ENCODE measurements at regions not wholly inside any gene's neighbourhood (a gene's known extent, or its start where the extent isn't known, plus 50 kb on each side); places are given as distances from the start of the nearest gene placed in this dataset.

- ATAC-seq (peak; percentile 44), FAIRE-seq (no peak), DNase-seq (ENCODE audit: low spot score) (peak; percentile 21)
- no TSS peak for BruUV-seq (replicated peaks)
- ChIA-PET POLR2A (no interaction called here), CTCF (ENCODE audit: low intra/inter-chr PET ratio, low total read pairs) (no interaction called here)
- no peak overlapping the region for H3K9ac ChIP-seq (ENCODE audit: insufficient read depth, low read depth, low read length)
- in situ Hi-C loops (cut with HindIII; ENCODE audit: extremely low pct_ligation_motif_present, low pct_unique_long_range_greater_than_20kb) = no loop called here
- H3K36me3 ChIP-seq (replicated peaks in 1 of 2; ENCODE audit: control insufficient read depth in 1 of 2, insufficient read depth in 2 of 2, low read length in 2 of 2) = no peaks in the 10 kb centered on the region
- H4K20me1 ChIP-seq (ENCODE audit: insufficient read depth, low read length) = no peaks in the 10 kb centered on the region
- no peak overlapping the region for H3K27ac ChIP-seq (ENCODE audit: extremely low read length, insufficient read depth, low read length)
- H3K27me3 ChIP-seq (ENCODE audit: control insufficient read depth in 1 of 2, insufficient read depth in 2 of 2, low read length in 2 of 2) = no peaks in the 10 kb centered on the region
- intact Hi-C loops (cut with micrococcal nuclease; ENCODE audit: unreplicated experiment) = no loop called here
- no peak overlapping the region for H3K4me3 ChIP-seq (replicated peaks in 1 of 3; ENCODE audit: insufficient read depth in 1 of 3, low read depth in 2 of 3, low read length in 3 of 3)
- H2AFZ ChIP-seq (ENCODE audit: low read length) = no peak overlapping the region
- H3K9me3 ChIP-seq (ENCODE audit: low read length) = no peaks in the 10 kb centered on the region
- TF ChIP-seq CCAR2 (optimal IDR thresholded peaks at IDR 0.05; ENCODE audit: low read depth, low read length) (no peak), GLI4 (CRISPR knock-in tag; IDR thresholded peaks at IDR 0.05; ENCODE audit: borderline replicate concordance) (no peak), FOXA3 (CRISPR knock-in tag; IDR thresholded peaks at IDR 0.05) (0 out of 2 replicates have a peak, but pooled peaks have one; percentile 25), FOXA1 (IDR thresholded peaks at IDR 0.05) (no peak), FOXA1 (CRISPR knock-in tag; IDR thresholded peaks at IDR 0.05) (peak; percentile 45), ZNF446 (CRISPR knock-in tag; IDR thresholded peaks at IDR 0.05) (no peak)
- WGBS (ENCODE audit: low lambda C conversion rate) = 12% methylated on average over 5 of the region's 6 CpGs
- H3K4me1 ChIP-seq (ENCODE audit: insufficient read depth, low read length) = peaks cover 29% of the 10 kb centered on the region
- no peaks in the 10 kb centered on the region for H3K79me2 ChIP-seq (ENCODE audit: insufficient read depth, low read length)
- H3K4me2 ChIP-seq (ENCODE audit: low read depth, low read length) = no peak overlapping the region
Observed at GRCh38 chr13:44759384-44760360, 183.5 kb upstream of the TSC22D1 start.

DNA sequence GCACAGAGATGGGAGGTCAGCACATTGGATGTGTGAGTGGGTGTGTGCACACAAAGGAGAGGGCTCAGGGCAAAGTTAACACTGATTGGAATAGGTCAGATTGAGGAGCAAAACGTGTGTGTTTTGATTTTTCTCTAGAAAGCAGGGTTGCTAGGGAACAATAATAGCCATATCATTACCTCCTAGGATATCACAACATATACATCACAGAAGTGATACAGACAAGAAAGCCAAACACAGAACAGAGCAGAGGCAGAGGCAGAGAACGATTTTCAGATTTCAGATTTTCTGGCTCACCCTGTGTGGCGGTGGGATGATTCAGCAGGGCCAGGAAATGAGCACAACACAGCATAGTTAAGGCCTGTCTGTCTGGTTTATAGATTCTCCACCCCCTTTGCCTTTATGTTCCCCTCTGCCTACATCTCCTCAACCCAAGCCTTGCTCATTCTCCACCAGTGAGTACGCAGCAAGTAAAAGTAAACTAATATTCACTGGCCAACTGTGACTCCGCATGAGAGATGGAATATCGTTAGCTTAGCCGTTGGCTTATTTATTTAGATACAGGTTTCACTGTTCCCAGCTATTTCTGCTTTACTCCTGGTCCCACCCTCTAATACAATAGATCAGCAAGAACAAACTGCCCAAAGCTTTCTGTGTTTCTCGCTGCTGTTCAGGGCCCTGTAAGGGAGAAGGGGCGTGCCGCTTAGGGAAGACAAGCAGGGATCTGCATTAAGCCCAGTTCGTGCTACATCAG is 182.7 kb upstream of the TSC22D1 start:
- CTCF ChIA-PET (ENCODE audit: low intra/inter-chr PET ratio, low total read pairs) = no interaction called here
- H3K36me3 ChIP-seq (replicated peaks in 1 of 2; ENCODE audit: control insufficient read depth in 1 of 2, insufficient read depth in 2 of 2, low read length in 2 of 2) = no peaks in the 10 kb centered on the region
- no peaks in the 10 kb centered on the region for H3K9me3 ChIP-seq (ENCODE audit: low read length)
- H3K4me1 ChIP-seq (ENCODE audit: insufficient read depth, low read length) = peaks cover 21% of the 10 kb centered on the region
- WGBS (ENCODE audit: low lambda C conversion rate) = 21% methylated on average over 11 of the region's 11 CpGs
- no peak overlapping the region for H2AFZ ChIP-seq (ENCODE audit: low read length)
- POLR2A ChIA-PET = no interaction called here
- no peak overlapping the region for H3K9ac ChIP-seq (ENCODE audit: insufficient read depth, low read depth, low read length)
- DNase-seq (ENCODE audit: low spot score) (peak; percentile 22), ATAC-seq (peak; percentile 22; the same call in 2 of the 3 replicates), FAIRE-seq (no peak)
- BruUV-seq (replicated peaks) = no TSS peak
- intact Hi-C loops (cut with micrococcal nuclease; ENCODE audit: unreplicated experiment) (no loop called here), in situ Hi-C loops (cut with HindIII; ENCODE audit: extremely low pct_ligation_motif_present, low pct_unique_long_range_greater_than_20kb) (no loop called here)
- H3K4me3 ChIP-seq (replicated peaks in 1 of 3; ENCODE audit: insufficient read depth in 1 of 3, low read depth in 2 of 3, low read length in 3 of 3) = no peak overlapping the region
- no peak overlapping the region for H3K27ac ChIP-seq (ENCODE audit: extremely low read length, insufficient read depth, low read length)
- no peaks in the 10 kb centered on the region for H3K79me2 ChIP-seq (ENCODE audit: insufficient read depth, low read length)
- H4K20me1 ChIP-seq (ENCODE audit: insufficient read depth, low read length) = no peaks in the 10 kb centered on the region
- H3K27me3 ChIP-seq (ENCODE audit: control insufficient read depth in 1 of 2, insufficient read depth in 2 of 2, low read length in 2 of 2) = no peaks in the 10 kb centered on the region
- no peak overlapping the region; the same call in 1 of the 2 replicates for H3K4me2 ChIP-seq (ENCODE audit: low read depth, low read length)
- TF ChIP-seq ETV5 (CRISPR knock-in tag; IDR thresholded peaks at IDR 0.05; ENCODE audit: borderline replicate concordance) = no peak
- TF ChIP-seq, protein P1, sequence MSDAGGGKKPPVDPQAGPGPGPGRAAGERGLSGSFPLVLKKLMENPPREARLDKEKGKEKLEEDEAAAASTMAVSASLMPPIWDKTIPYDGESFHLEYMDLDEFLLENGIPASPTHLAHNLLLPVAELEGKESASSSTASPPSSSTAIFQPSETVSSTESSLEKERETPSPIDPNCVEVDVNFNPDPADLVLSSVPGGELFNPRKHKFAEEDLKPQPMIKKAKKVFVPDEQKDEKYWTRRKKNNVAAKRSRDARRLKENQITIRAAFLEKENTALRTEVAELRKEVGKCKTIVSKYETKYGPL (CRISPR knock-in tag; IDR thresholded peaks at IDR 0.05) = no peak
- TF ChIP-seq, protein P2, sequence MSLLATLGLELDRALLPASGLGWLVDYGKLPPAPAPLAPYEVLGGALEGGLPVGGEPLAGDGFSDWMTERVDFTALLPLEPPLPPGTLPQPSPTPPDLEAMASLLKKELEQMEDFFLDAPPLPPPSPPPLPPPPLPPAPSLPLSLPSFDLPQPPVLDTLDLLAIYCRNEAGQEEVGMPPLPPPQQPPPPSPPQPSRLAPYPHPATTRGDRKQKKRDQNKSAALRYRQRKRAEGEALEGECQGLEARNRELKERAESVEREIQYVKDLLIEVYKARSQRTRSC (CRISPR knock-in tag; IDR thresholded peaks at IDR 0.05; ENCODE audit: low read depth) = no peak
- TF ChIP-seq, protein P3, sequence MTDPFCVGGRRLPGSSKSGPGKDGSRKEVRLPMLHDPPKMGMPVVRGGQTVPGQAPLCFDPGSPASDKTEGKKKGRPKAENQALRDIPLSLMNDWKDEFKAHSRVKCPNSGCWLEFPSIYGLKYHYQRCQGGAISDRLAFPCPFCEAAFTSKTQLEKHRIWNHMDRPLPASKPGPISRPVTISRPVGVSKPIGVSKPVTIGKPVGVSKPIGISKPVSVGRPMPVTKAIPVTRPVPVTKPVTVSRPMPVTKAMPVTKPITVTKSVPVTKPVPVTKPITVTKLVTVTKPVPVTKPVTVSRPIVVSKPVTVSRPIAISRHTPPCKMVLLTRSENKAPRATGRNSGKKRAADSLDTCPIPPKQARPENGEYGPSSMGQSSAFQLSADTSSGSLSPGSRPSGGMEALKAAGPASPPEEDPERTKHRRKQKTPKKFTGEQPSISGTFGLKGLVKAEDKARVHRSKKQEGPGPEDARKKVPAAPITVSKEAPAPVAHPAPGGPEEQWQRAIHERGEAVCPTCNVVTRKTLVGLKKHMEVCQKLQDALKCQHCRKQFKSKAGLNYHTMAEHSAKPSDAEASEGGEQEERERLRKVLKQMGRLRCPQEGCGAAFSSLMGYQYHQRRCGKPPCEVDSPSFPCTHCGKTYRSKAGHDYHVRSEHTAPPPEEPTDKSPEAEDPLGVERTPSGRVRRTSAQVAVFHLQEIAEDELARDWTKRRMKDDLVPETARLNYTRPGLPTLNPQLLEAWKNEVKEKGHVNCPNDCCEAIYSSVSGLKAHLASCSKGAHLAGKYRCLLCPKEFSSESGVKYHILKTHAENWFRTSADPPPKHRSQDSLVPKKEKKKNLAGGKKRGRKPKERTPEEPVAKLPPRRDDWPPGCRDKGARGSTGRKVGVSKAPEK (CRISPR knock-in tag; IDR thresholded peaks at IDR 0.05; ENCODE audit: borderline replicate concordance) = no peak
